ENCODE measurements at regions not wholly inside any gene's neighbourhood (a gene's known extent, or its start where the extent isn't known, plus 50 kb on each side); places are given as distances from the start of the nearest gene placed in this dataset.

- no peak for DNase-seq
These were observed 722.6 kb downstream of the TLR4 start for GRCh38 chr9:118426772-118427171.

- no peak for DNase-seq
These were observed 734.6 kb downstream of the TLR4 start for GRCh38 chr9:118438810-118439209.

GRCh38 chr9:118439441-118439840 is 735.2 kb downstream of the TLR4 start:
- DNase-seq = no peak

GRCh38 chr9:118444403-118444802 is 740.2 kb downstream of the TLR4 start:
- no peak for DNase-seq

- DNase-seq = no peak
These were observed 742.9 kb downstream of the TLR4 start for GRCh38 chr9:118446943-118447639.

- no peak for DNase-seq
These were observed 745.4 kb downstream of the TLR4 start for GRCh38 chr9:118449554-118449953.

- no peak for DNase-seq
These were observed 751.1 kb downstream of the TLR4 start for GRCh38 chr9:118455259-118455658.

GRCh38 chr9:118455788-118456187 is 751.6 kb downstream of the TLR4 start:
- no peak for DNase-seq

- DNase-seq = no peak
These were observed 753.2 kb downstream of the TLR4 start for GRCh38 chr9:118457171-118458000.

GRCh38 chr9:118459913-118460312 is 755.7 kb downstream of the TLR4 start:
- no peak for DNase-seq

- DNase-seq = no peak
These were observed 759.2 kb downstream of the TLR4 start for GRCh38 chr9:118463419-118463818.

- DNase-seq = no peak
These were observed 769.3 kb downstream of the TLR4 start for GRCh38 chr9:118473521-118473920.

GRCh38 chr9:118478752-118479151 is 774.5 kb downstream of the TLR4 start:
- no peak for DNase-seq

- no peak for DNase-seq
These were observed 778.1 kb downstream of the TLR4 start for GRCh38 chr9:118482306-118482705.

GRCh38 chr9:118483677-118484076 is 779.5 kb downstream of the TLR4 start:
- DNase-seq = no peak

- no peak for DNase-seq
These were observed 799.0 kb downstream of the TLR4 start for GRCh38 chr9:118503236-118503635.

GRCh38 chr9:118510711-118511110 is 806.5 kb downstream of the TLR4 start:
- DNase-seq = no peak

- no peak for DNase-seq
These were observed 811.7 kb downstream of the TLR4 start for GRCh38 chr9:118515947-118516346.

GRCh38 chr9:118521261-118521660 is 817.1 kb downstream of the TLR4 start:
- no peak for DNase-seq

- peak; percentile 17 for DNase-seq
These were observed 818.2 kb downstream of the TLR4 start for GRCh38 chr9:118522093-118523028.

GRCh38 chr9:118527261-118527660 is 823.1 kb downstream of the TLR4 start:
- DNase-seq = no peak

GRCh38 chr9:118529210-118529609 is 825.0 kb downstream of the TLR4 start:
- DNase-seq = no peak

GRCh38 chr9:118529624-118530214 is 825.5 kb downstream of the TLR4 start:
- DNase-seq = no peak
